ENCODE measurements at regions not wholly inside any gene's neighbourhood (a gene's known extent, or its start where the extent isn't known, plus 50 kb on each side); places are given as distances from the start of the nearest gene placed in this dataset.

DNA sequence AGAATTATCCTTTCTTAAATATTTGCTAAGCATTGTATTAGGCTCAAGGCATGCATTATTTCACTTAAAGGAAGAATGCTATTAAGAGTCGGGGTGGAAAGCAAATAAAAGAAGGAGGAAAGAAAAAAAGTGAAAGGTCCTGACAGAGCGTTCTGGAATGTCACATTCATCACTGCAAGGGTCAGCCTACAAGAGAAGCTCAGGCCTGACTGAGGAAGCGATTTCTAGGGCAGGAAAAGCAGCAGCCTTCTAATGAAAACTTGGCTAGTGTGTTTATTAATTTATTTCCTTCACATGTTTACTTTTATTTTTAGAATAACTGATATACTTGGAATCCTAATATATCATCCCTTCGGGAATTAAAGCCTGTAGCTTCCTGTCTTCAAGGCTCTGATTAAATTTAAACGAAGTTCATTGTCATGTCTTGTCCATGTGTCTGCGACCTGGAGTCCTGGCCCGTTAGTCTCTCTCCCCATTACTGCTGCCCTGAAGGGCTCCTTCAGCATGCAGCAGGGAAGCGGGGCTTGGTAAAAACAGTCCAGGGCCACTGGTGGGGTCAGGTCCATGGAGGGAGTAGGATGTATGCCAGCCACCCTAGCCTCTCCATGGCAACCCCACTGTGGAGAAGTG is 119.2 kb upstream of the CCDC68 start:
- CTCF ChIA-PET: no interaction called here
- Mint-ChIP-seq H3K4me1 (no peaks in the 10 kb centered on the region), H3K27me3 (no peaks in the 10 kb centered on the region), H3K9me3 (ENCODE audit: low read depth) (no peaks in the 10 kb centered on the region), H3K36me3 (no peaks in the 10 kb centered on the region), H3K27ac (no peak overlapping the region), H3K4me3 (no peak overlapping the region)
- ATAC-seq (no peak), DNase-seq (no peak)

DNA sequence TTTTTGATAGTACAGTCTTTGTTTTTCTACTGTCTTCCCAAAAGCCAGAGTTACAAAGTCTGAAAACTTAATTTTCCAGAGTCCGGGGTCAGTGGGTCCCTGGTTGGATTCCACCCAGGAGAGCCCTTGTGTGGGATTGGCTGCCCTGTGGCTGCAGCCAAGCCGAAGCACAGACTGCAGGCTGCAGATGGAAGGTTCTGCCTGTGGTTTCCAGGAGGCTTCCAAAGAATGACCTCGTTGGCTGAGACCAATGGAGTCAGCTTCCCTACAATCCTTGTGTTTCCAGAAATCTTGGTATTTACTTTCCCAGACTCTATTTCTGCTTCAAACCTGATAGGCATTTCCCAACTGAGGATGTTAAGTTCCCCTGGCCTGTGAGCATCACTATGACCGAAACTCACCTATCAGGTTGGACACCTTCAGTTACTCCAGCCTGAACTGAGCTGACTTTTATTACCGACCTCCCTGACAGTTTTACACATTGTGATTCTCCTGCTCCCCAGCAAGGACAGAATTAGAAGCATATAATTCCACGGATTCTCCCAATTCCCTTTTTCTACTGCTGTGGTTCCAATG is 117.5 kb upstream of the CCDC68 start:
- Mint-ChIP-seq H3K36me3 (no peaks in the 10 kb centered on the region), H3K27ac (no peak overlapping the region), H3K27me3 (no peaks in the 10 kb centered on the region), H3K9me3 (ENCODE audit: low read depth) (no peaks in the 10 kb centered on the region), H3K4me3 (no peak overlapping the region), H3K4me1 (no peaks in the 10 kb centered on the region)
- no peak for ATAC-seq
- DNase-seq: no peak
- CTCF ChIA-PET: no interaction called here

DNA sequence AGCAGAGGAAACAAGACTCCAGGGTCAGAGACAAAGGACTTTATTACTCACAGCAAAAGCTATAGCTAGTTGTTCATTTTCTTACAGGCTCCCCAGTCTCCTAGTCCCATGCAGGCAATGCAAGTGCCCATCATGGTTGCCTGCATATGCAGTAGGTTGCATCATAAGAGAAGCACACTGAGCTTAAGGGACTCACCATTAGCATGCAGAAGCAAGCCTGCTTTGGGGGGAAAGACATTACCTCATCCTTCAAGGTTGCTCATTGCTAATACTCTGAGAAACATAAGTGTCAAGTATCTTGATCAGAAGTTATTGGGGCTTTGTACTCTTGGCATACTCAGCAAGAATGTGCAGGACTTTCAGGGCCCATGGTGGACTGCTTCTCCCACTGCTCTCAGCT is 114.6 kb upstream of the CCDC68 start:
- Mint-ChIP-seq H3K36me3 (no peaks in the 10 kb centered on the region), H3K27me3 (no peaks in the 10 kb centered on the region), H3K4me3 (no peak overlapping the region), H3K27ac (no peak overlapping the region), H3K4me1 (no peaks in the 10 kb centered on the region), H3K9me3 (ENCODE audit: low read depth) (no peaks in the 10 kb centered on the region)
- no peak for DNase-seq
- CTCF ChIA-PET: no interaction called here
- no peak for ATAC-seq

- no peak for ATAC-seq
- Mint-ChIP-seq H3K4me3 (no peak overlapping the region), H3K27ac (no peak overlapping the region), H3K27me3 (no peaks in the 10 kb centered on the region), H3K9me3 (ENCODE audit: low read depth) (no peaks in the 10 kb centered on the region), H3K36me3 (no peaks in the 10 kb centered on the region), H3K4me1 (no peaks in the 10 kb centered on the region)
- CTCF ChIA-PET: no interaction called here
- DNase-seq: no peak
Observed at GRCh38 chr18:55073116-55073515, 113.9 kb upstream of the CCDC68 start.

- CTCF ChIA-PET: no interaction called here
- H3K9me3 Mint-ChIP-seq (ENCODE audit: low read depth): no peaks in the 10 kb centered on the region
- H3K4me3 Mint-ChIP-seq: no peak overlapping the region
- no peaks in the 10 kb centered on the region for H3K27me3 Mint-ChIP-seq
- H3K27ac Mint-ChIP-seq: no peak overlapping the region
- ATAC-seq (no peak), DNase-seq (no peak)
- H3K36me3 Mint-ChIP-seq: no peaks in the 10 kb centered on the region
- no peaks in the 10 kb centered on the region for H3K4me1 Mint-ChIP-seq
Observed at GRCh38 chr18:55072698-55073097, 113.4 kb upstream of the CCDC68 start.

DNA sequence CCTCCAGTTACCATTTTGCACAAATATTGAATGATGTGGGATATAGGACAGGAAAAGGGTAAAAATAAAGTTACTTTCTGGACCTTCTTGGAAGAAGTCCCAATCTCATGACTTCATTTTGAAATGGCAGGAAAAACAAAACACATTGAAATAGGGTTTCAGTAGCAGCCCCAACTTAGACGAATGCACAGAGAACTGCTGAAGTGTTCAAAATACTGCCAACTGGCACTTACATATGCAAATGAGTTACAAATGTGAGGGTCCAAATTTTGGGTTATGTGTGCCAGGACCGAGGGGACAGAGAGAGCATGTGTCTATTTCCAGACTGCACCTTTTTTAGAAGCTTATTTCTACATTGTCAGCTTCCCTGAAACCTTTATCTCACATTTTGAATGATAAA is 112.9 kb upstream of the CCDC68 start:
- Mint-ChIP-seq H3K27me3 (no peaks in the 10 kb centered on the region), H3K4me1 (no peaks in the 10 kb centered on the region), H3K36me3 (no peaks in the 10 kb centered on the region), H3K4me3 (no peak overlapping the region), H3K9me3 (ENCODE audit: low read depth) (no peaks in the 10 kb centered on the region), H3K27ac (no peak overlapping the region)
- CTCF ChIA-PET: no interaction called here
- ATAC-seq: no peak
- DNase-seq: no peak

DNA sequence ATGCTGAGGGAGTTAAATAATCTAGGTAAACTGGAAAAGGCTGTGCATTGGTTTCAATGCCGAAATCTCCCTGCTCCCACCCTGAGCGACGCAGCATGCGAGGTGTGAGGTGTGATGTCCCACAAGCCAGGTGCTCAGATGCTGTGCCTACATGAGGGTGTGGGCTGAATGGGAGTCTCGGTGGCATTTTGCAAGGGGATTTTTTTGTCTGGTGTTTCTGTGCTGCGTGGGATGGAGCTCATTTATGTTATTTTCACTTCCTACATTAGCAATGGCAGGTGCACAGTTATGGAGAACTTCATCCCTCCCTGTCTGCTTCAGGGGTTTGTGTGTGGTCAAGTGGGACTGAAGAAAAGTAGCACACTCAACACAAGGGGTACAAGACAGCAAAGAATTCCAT is 110.2 kb upstream of the CCDC68 start:
- DNase-seq (no peak), ATAC-seq (no peak)
- H3K4me1 Mint-ChIP-seq: no peaks in the 10 kb centered on the region
- H3K27me3 Mint-ChIP-seq: no peaks in the 10 kb centered on the region
- H3K27ac Mint-ChIP-seq: no peak overlapping the region
- CTCF ChIA-PET: no interaction called here
- H3K4me3 Mint-ChIP-seq: no peak overlapping the region
- H3K9me3 Mint-ChIP-seq (ENCODE audit: low read depth): no peaks in the 10 kb centered on the region
- H3K36me3 Mint-ChIP-seq: no peaks in the 10 kb centered on the region

- Mint-ChIP-seq H3K9me3 (ENCODE audit: low read depth) (no peaks in the 10 kb centered on the region), H3K27ac (no peak overlapping the region), H3K4me1 (no peaks in the 10 kb centered on the region), H3K27me3 (no peaks in the 10 kb centered on the region), H3K4me3 (no peak overlapping the region), H3K36me3 (no peaks in the 10 kb centered on the region)
- ATAC-seq (no peak), DNase-seq (no peak)
- CTCF ChIA-PET: no interaction called here
Observed at GRCh38 chr18:55064760-55065159, 105.5 kb upstream of the CCDC68 start.

- H3K4me1 Mint-ChIP-seq: no peaks in the 10 kb centered on the region
- no peak for DNase-seq
Observed at GRCh38 chr18:55064073-55064472, 104.8 kb upstream of the CCDC68 start.

GRCh38 chr18:55054021-55054990 is 95.0 kb upstream of the CCDC68 start:
- DNase-seq: no peak
- Mint-ChIP-seq H3K27me3 (no peaks in the 10 kb centered on the region), H3K9me3 (ENCODE audit: low read depth) (no peaks in the 10 kb centered on the region), H3K36me3 (no peaks in the 10 kb centered on the region), H3K4me1 (no peaks in the 10 kb centered on the region), H3K4me3 (no peak overlapping the region), H3K27ac (no peak overlapping the region)
- ATAC-seq: no peak
- CTCF ChIA-PET: no interaction called here

More at GRCh38 chr18:55064073-55064472, 104.8 kb upstream of the CCDC68 start:
- H3K36me3 Mint-ChIP-seq: no peaks in the 10 kb centered on the region
- H3K4me3 Mint-ChIP-seq: no peak overlapping the region
- H3K9me3 Mint-ChIP-seq (ENCODE audit: low read depth): no peaks in the 10 kb centered on the region
- H3K27me3 Mint-ChIP-seq: no peaks in the 10 kb centered on the region
- no peak overlapping the region for H3K27ac Mint-ChIP-seq
- CTCF ChIA-PET: no interaction called here
- no peak for ATAC-seq

- Mint-ChIP-seq H3K4me3 (no peak overlapping the region), H3K4me1 (no peaks in the 10 kb centered on the region), H3K36me3 (no peaks in the 10 kb centered on the region), H3K9me3 (ENCODE audit: low read depth) (no peaks in the 10 kb centered on the region), H3K27me3 (no peaks in the 10 kb centered on the region), H3K27ac (no peak overlapping the region)
- ATAC-seq (no peak), DNase-seq (no peak)
- CTCF ChIA-PET: no interaction called here
Observed at GRCh38 chr18:55048892-55049291, 89.6 kb upstream of the CCDC68 start.

DNA sequence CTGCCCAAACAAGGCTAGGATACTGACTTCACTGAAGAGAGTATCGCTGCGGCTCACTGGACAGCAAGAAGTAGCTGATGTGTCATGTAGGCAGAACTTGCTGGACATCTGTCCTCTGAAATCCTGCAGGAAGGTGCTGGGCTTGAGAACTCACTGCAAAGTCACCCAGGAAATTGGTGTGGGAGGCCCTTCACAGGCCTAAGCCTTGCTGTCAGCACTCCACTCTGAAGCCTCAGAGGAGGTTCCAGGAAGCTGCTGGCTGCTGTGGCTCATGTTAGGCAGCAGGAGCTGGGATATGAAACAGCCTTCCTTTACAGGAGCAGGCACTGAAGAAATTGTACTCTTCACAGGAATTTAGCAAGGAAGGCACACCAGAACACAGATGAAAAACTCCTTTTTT is 88.3 kb upstream of the CCDC68 start:
- ATAC-seq (no peak), DNase-seq (no peak)
- Mint-ChIP-seq H3K27me3 (no peaks in the 10 kb centered on the region), H3K36me3 (no peaks in the 10 kb centered on the region), H3K9me3 (ENCODE audit: low read depth) (no peaks in the 10 kb centered on the region), H3K27ac (no peak overlapping the region), H3K4me3 (no peak overlapping the region), H3K4me1 (no peaks in the 10 kb centered on the region)
- CTCF ChIA-PET: no interaction called here

GRCh38 chr18:55041366-55041765 is 82.1 kb upstream of the CCDC68 start:
- H3K4me3 Mint-ChIP-seq: no peak overlapping the region
- no peaks in the 10 kb centered on the region for H3K4me1 Mint-ChIP-seq
- DNase-seq: no peak
- H3K9me3 Mint-ChIP-seq (ENCODE audit: low read depth): no peaks in the 10 kb centered on the region
- no peak overlapping the region for H3K27ac Mint-ChIP-seq
- ATAC-seq: no peak
- CTCF ChIA-PET: no interaction called here
- no peaks in the 10 kb centered on the region for H3K27me3 Mint-ChIP-seq
- no peaks in the 10 kb centered on the region for H3K36me3 Mint-ChIP-seq

DNA sequence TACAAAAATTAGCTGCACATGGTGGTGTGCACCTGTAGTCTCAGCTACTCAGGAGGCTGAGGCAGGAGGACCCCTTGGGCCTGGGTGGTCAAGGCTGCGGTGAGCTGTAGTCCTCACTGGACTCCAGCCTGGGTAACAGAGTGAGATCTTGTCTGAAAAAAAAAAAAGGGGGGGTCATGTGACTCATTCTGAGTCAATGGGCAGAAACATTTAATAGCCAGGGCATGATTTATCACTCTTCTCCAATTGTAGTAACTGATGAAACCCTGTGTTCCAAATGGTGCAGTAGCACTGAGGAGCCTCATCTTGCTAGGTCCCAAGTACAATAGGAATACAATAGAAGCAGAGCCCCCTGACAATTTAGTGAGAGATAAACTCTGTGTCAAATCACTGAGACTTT is 78.9 kb upstream of the CCDC68 start:
- no peak for ATAC-seq
- Mint-ChIP-seq H3K27ac (no peak overlapping the region), H3K36me3 (no peaks in the 10 kb centered on the region), H3K4me1 (no peaks in the 10 kb centered on the region), H3K4me3 (no peak overlapping the region), H3K27me3 (no peaks in the 10 kb centered on the region), H3K9me3 (ENCODE audit: low read depth) (no peaks in the 10 kb centered on the region)
- DNase-seq: no peak
- CTCF ChIA-PET: no interaction called here

Measured in activated CD8-positive, alpha-beta memory T cell treated with anti-CD3 and anti-CD28 coated beads, Interleukin-2, amount 10 ng/mL, durations not matched to agents 7 days and 5 days (primary cell).